ENCODE measurements at regions not wholly inside any gene's neighbourhood (a gene's known extent, or its start where the extent isn't known, plus 50 kb on each side); places are given as distances from the start of the nearest gene placed in this dataset.

DNA sequence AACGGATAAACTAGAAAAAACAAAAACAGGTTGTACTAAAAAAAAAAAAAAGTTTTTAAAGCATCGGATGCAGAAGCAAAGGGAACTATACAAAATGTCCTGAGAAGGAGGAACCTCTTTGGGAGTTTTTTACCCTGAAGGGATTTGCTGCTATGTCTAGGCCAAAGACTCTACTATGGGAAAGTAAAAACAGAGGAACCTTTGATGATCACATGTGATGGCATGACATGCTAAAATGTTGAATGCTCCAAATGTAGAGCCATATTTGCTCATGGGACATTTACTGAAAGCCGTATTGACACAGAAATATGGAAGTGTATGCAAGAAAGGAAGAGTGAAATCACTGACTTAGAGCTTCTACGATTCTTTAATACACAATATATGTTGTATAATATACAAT, 992.0 kb upstream of the ZEB2 start:
- H3K27me3 ChIP-seq (ENCODE audit: insufficient read depth, low read depth, severe bottlenecking): no peaks in the 10 kb centered on the region
- no peaks in the 10 kb centered on the region for H3K36me3 ChIP-seq
- TF ChIP-seq, protein P1, sequence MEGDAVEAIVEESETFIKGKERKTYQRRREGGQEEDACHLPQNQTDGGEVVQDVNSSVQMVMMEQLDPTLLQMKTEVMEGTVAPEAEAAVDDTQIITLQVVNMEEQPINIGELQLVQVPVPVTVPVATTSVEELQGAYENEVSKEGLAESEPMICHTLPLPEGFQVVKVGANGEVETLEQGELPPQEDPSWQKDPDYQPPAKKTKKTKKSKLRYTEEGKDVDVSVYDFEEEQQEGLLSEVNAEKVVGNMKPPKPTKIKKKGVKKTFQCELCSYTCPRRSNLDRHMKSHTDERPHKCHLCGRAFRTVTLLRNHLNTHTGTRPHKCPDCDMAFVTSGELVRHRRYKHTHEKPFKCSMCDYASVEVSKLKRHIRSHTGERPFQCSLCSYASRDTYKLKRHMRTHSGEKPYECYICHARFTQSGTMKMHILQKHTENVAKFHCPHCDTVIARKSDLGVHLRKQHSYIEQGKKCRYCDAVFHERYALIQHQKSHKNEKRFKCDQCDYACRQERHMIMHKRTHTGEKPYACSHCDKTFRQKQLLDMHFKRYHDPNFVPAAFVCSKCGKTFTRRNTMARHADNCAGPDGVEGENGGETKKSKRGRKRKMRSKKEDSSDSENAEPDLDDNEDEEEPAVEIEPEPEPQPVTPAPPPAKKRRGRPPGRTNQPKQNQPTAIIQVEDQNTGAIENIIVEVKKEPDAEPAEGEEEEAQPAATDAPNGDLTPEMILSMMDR (IDR thresholded peaks at IDR 0.05; ENCODE audit: low read depth, low read length): no peak
- H3K27ac ChIP-seq: no peak overlapping the region
- DNase-seq: no peak
- no peaks in the 10 kb centered on the region for H3K9me3 ChIP-seq (ENCODE audit: severe bottlenecking)
- H3K4me3 ChIP-seq (ENCODE audit: low read depth, low read length): no peak overlapping the region

DNA sequence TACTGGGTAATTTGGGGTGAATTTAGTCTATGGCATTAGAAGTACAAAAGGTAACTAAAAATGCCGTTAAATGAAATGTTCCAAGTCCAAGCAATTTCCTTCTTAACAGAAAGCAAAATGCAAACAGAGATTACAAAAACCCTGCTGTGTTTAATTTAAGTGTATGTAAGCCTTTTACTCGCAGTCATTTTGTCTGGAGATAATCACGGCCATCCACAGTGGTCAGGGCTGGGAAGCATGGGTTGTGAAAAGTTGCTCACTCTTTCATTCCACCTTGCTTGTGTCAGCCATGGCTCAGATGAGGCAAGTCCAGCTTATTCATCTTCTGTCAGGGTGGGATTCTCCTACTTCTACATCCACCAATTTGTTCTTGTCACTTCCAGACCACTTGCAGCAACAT, 983.6 kb upstream of the ZEB2 start:
- Histone ChIP-seq H3K27ac (no peak overlapping the region), H3K27me3 (ENCODE audit: insufficient read depth, low read depth, severe bottlenecking) (no peaks in the 10 kb centered on the region), H3K36me3 (no peaks in the 10 kb centered on the region), H3K4me3 (ENCODE audit: low read depth, low read length) (no peak overlapping the region), H3K9me3 (ENCODE audit: severe bottlenecking) (no peaks in the 10 kb centered on the region)
- no peak for DNase-seq
- TF ChIP-seq, protein P1 (IDR thresholded peaks at IDR 0.05; ENCODE audit: low read depth, low read length): no peak

DNA sequence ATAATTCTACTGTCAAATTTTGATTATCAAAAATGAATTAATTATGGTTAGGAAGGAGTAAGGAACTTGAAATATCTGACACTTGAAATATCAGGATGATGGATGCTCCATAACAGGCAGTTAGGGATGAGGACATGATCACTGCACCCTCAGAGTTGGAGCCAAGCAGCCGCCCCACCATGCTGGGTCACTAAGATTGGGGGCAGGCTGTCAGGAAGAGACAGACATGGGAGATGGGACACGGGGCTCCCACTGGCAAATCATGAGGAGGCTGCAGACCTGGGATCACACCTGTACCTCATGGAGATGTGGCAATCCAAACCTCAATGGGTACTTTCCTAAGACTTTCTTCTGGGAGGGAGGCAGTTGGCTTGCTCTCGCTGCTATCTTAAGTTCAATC, 982.0 kb upstream of the ZEB2 start:
- Histone ChIP-seq H3K4me3 (ENCODE audit: low read depth, low read length) (no peak overlapping the region), H3K36me3 (no peaks in the 10 kb centered on the region), H3K27ac (no peak overlapping the region), H3K9me3 (ENCODE audit: severe bottlenecking) (no peaks in the 10 kb centered on the region), H3K27me3 (ENCODE audit: insufficient read depth, low read depth, severe bottlenecking) (no peaks in the 10 kb centered on the region)
- DNase-seq: no peak
- TF ChIP-seq, protein P1 (IDR thresholded peaks at IDR 0.05; ENCODE audit: low read depth, low read length): no peak

DNA sequence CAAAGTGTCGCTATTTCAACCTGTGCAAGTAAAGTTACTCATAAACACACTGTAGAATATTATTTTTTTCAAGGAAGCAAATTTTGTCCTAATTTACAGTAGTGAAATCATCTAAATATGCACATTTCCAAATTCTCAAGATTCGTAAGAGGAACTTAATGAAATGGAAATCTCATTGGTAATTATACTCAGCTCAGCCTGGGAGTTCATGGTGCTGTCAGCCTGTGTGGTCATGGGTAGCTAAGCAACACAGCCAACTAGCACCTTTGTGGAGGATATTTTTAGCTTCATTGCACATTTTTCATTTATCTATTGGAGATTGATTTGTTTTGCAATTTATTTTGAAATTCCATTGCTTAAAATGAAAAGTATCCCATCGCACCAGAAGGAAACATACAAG, 975.7 kb upstream of the ZEB2 start:
- H3K9me3 ChIP-seq (ENCODE audit: severe bottlenecking): no peaks in the 10 kb centered on the region
- TF ChIP-seq, protein P1 (IDR thresholded peaks at IDR 0.05; ENCODE audit: low read depth, low read length): no peak
- no peaks in the 10 kb centered on the region for H3K27me3 ChIP-seq (ENCODE audit: insufficient read depth, low read depth, severe bottlenecking)
- no peak overlapping the region for H3K4me3 ChIP-seq (ENCODE audit: low read depth, low read length)
- no peaks in the 10 kb centered on the region for H3K36me3 ChIP-seq
- no peak for DNase-seq
- no peak overlapping the region for H3K27ac ChIP-seq

DNA sequence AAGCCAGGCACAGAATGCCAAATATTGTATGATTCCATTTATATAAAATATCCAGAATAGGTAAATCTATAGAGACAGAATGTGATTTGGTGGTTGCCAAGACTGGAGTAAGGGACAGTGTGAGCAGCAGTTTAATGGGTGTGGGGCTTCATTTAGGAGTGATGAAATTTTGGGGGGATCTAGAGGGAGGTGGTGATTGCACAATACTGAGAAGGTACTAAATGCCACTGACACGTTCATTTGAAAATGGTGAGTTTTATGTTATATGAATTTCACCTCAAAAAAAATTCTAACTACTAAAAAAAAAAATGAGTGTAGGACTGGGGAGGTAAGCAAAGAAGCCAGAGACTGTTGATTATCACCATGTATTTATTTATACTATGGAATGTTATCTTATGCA, 974.5 kb upstream of the ZEB2 start:
- Histone ChIP-seq H3K4me3 (ENCODE audit: low read depth, low read length) (no peak overlapping the region), H3K27me3 (ENCODE audit: insufficient read depth, low read depth, severe bottlenecking) (no peaks in the 10 kb centered on the region), H3K9me3 (ENCODE audit: severe bottlenecking) (no peaks in the 10 kb centered on the region), H3K27ac (no peak overlapping the region), H3K36me3 (no peaks in the 10 kb centered on the region)
- TF ChIP-seq, protein P1 (IDR thresholded peaks at IDR 0.05; ENCODE audit: low read depth, low read length): no peak
- DNase-seq: no peak

DNA sequence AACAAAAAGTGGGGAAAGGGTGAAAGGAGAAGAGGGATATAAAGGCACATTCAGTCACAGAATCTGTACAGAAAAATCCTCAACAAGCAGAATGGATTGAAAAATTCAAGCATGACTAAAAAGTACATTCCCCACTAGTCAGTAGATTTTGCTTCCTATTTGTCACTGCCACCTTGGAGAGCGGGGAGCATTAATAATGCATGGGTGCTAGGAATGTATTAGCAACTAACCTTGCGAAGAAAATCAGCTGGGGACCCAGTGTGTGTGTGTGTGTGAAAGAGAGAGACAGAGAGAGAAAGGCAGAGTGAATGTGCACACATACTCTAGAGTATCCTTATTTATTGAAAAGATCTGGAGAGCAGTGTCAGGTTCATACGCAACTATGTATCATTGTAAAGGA, 968.7 kb upstream of the ZEB2 start:
- no peaks in the 10 kb centered on the region for H3K36me3 ChIP-seq
- TF ChIP-seq, protein P1 (IDR thresholded peaks at IDR 0.05; ENCODE audit: low read depth, low read length): no peak
- H3K9me3 ChIP-seq (ENCODE audit: severe bottlenecking): no peaks in the 10 kb centered on the region
- no peak for DNase-seq
- no peak overlapping the region for H3K4me3 ChIP-seq (ENCODE audit: low read depth, low read length)
- no peak overlapping the region for H3K27ac ChIP-seq
- H3K27me3 ChIP-seq (ENCODE audit: insufficient read depth, low read depth, severe bottlenecking): no peaks in the 10 kb centered on the region

Measured in WERI-Rb-1 (cell line).